ENCODE measurements at regions not wholly inside any gene's neighbourhood (a gene's known extent, or its start where the extent isn't known, plus 50 kb on each side); places are given as distances from the start of the nearest gene placed in this dataset.

DNA sequence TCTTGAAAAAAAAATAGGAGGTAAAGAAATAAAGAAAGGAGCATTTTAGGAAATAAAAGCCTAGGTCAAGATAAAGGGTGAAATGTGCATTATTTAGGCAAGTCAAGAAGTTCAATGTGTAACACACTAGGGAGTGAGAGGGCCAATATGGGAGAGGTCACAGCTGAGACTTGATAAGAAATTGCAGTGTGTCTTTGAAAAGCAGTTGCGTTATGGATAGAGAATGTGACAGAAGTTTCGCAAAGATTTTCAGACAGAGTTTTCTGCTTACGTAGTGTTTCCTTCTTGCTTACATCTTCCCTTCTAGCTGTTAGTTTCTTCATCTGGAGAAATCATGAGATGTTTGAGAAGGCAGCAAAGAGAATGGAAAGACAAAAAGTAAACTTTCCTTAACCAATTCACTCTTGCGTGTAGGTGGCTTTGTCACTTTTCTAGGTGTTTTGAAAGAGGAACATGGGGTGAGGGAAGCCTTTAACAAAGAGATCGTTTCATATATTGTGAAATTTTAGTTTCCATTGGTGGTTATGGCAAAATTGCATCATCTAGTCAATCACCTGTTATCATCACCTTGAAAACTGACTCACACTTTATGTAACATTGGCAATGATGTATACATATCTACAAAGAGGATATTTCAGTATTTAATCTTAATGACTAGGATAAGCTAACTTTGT, 975.5 kb downstream of the OLFM4 start:
- Histone ChIP-seq H3K4me3 (no peak overlapping the region), H3K36me3 (no peaks in the 10 kb centered on the region), H3K9me3 (no peaks in the 10 kb centered on the region), H3K4me1 (no peaks in the 10 kb centered on the region), H3K27ac (no peak overlapping the region), H3K27me3 (no peaks in the 10 kb centered on the region)
- intact Hi-C loops (cut with DNase I; ENCODE audit: low total_unique reads) = no loop called here
- DNase-seq = no peak
- 70 to 84% (median 76%) methylated on average over 5 of the region's 5 CpGs for WGBS, 5 donors
- no peak for TF ChIP-seq EP300 (IDR thresholded peaks at IDR 0.05)
- TF ChIP-seq CTCF (IDR thresholded peaks at IDR 0.05) = no peak
- TF ChIP-seq POLR2AphosphoS5 (IDR thresholded peaks at IDR 0.05) = no peak
- no peak for TF ChIP-seq POLR2A (IDR thresholded peaks at IDR 0.05)

DNA sequence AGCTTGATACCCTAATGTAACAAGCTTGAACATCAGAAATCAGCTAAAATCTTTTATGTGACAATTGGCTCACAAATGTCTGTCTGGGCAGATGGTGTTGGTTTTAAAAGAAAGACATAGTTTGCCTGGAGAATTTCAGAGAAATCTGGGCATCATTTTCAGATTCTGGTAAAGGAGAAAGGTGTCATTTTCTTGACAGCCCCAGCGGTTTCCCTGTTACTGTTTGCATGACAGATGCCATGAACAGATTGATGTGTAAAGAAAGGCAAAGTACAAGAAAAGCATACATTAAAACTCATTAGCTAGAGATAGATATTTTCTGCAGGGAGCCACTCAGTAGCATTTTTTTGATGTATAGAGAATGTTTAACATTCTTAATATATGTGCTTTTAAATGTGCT, 987.9 kb downstream of the OLFM4 start:
- 45 to 71% (median 52%) methylated on average over 1 of the region's 1 CpG for WGBS, 5 donors
- no peak overlapping the region for H3K4me3 ChIP-seq
- no peaks in the 10 kb centered on the region for H3K36me3 ChIP-seq
- no peak for TF ChIP-seq POLR2A (IDR thresholded peaks at IDR 0.05)
- H3K27ac ChIP-seq = no peak overlapping the region
- no peaks in the 10 kb centered on the region for H3K9me3 ChIP-seq
- no peak for DNase-seq
- H3K4me1 ChIP-seq = no peaks in the 10 kb centered on the region
- no peaks in the 10 kb centered on the region for H3K27me3 ChIP-seq
- intact Hi-C loops (cut with DNase I; ENCODE audit: low total_unique reads) = no loop called here

GRCh38 chr13:54018485-54018884, 989.9 kb downstream of the OLFM4 start:
- H3K4me1 ChIP-seq = no peaks in the 10 kb centered on the region
- intact Hi-C loops (cut with DNase I; ENCODE audit: low total_unique reads) = no loop called here
- WGBS, 5 donors = 88 to 95% (median 88%) methylated on average over 3 of the region's 3 CpGs
- TF ChIP-seq CTCF (IDR thresholded peaks at IDR 0.05) = no peak
- no peak for TF ChIP-seq POLR2A (IDR thresholded peaks at IDR 0.05)
- TF ChIP-seq EP300 (IDR thresholded peaks at IDR 0.05) = no peak
- TF ChIP-seq POLR2AphosphoS5 (IDR thresholded peaks at IDR 0.05) = no peak
- peaks cover 0 to 6% (median 0%) of the 10 kb centered on the region in 4 donors for H3K9me3 ChIP-seq
- no peak overlapping the region for H3K27ac ChIP-seq
- H3K27me3 ChIP-seq = no peaks in the 10 kb centered on the region
- no peak for DNase-seq
- no peak overlapping the region for H3K4me3 ChIP-seq
- no peaks in the 10 kb centered on the region for H3K36me3 ChIP-seq

DNA sequence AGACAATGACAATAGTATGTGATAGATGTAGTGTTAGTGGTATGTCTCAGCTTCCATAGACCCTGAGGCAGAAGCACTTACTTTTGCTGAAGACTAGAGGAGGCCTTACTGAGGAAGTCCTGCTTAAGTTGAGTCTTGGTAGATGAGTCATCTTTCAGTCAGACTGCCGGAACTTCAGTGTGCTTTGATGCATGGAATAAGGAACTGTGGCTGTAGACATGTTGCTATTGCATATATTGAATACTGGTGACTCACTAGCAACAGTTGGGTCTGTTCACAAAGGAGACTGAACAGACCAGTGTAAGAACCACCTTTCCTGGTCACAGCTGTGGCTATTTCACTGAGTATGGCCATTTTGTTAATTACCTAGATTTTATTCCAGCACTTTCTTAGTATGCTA, 1000.6 kb downstream of the OLFM4 start:
- no peak overlapping the region for H3K4me3 ChIP-seq
- H3K27ac ChIP-seq = no peak overlapping the region
- TF ChIP-seq CTCF (IDR thresholded peaks at IDR 0.05) (no peak), POLR2AphosphoS5 (IDR thresholded peaks at IDR 0.05) (no peak)
- no peaks in the 10 kb centered on the region for H3K27me3 ChIP-seq
- intact Hi-C loops (cut with DNase I; ENCODE audit: low total_unique reads) = no loop called here
- WGBS, 5 donors = 40 to 55% (median 48%) methylated on average over 1 of the region's 1 CpG
- peaks cover 0 to 17% (median 13%) of the 10 kb centered on the region in 4 donors for H3K9me3 ChIP-seq
- H3K36me3 ChIP-seq = no peaks in the 10 kb centered on the region
- peak in 1 of 2 donors; percentile 18 for DNase-seq
- no peaks in the 10 kb centered on the region for H3K4me1 ChIP-seq

- intact Hi-C loops (cut with DNase I; ENCODE audit: low total_unique reads) = no loop called here
- Histone ChIP-seq H3K9me3 (peaks cover 0 to 15% (median 11%) of the 10 kb centered on the region in 4 donors), H3K27ac (no peak overlapping the region), H3K4me1 (no peaks in the 10 kb centered on the region), H3K4me3 (no peak overlapping the region), H3K27me3 (no peaks in the 10 kb centered on the region), H3K36me3 (no peaks in the 10 kb centered on the region)
- DNase-seq = no peak
- WGBS, 5 donors = 38 to 52% (median 47%) methylated on average over 4 of the region's 4 CpGs
- TF ChIP-seq CTCF (IDR thresholded peaks at IDR 0.05) (no peak), POLR2A (IDR thresholded peaks at IDR 0.05) (no peak), POLR2AphosphoS5 (IDR thresholded peaks at IDR 0.05) (no peak), EP300 (IDR thresholded peaks at IDR 0.05) (no peak)
Measured at GRCh38 chr13:54029720-54030119, 1001.1 kb downstream of the OLFM4 start.

Data from stomach (tissue), 8 donors.